ENCODE measurements at regions not wholly inside any gene's neighbourhood (a gene's known extent, or its start where the extent isn't known, plus 50 kb on each side); places are given as distances from the start of the nearest gene placed in this dataset.
"Not testable (repeated sequence)": the region's sequence is repeated elsewhere in the genome, so short reads cannot be mapped to it uniquely, and the experiment has no call there.

DNA sequence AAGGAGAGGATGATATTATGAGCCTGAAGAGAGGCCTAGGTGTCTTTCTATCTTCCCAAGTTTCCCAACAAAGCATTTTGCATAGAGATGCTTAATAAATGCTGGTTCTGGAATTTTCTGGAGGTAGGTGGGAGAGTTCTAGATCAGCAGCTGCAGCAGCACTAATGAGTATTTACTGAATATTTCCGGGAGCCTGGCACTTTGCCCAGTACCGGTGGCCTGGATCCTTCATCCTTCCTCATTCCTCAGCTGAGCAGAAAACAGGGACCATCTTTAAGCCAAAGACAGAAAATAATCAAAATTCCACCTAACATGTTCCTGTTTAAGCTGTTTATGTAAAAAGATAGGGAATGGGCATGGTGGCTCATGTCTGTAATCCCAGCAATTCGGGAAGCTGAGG lies 813.2 kb upstream of the AUTS2 start:
- Mint-ChIP-seq H3K4me1 (peaks cover 9% of the 10 kb centered on the region), H3K9me3 (no peaks in the 10 kb centered on the region), H3K27ac (ENCODE audit: unreplicated experiment) (no peak overlapping the region), H3K4me3 (no peak overlapping the region), H3K36me3 (ENCODE audit: low read depth) (no peaks in the 10 kb centered on the region), H3K27me3 (ENCODE audit: low read depth) (peaks cover 16% of the 10 kb centered on the region)
- TF ChIP-seq, protein P1, sequence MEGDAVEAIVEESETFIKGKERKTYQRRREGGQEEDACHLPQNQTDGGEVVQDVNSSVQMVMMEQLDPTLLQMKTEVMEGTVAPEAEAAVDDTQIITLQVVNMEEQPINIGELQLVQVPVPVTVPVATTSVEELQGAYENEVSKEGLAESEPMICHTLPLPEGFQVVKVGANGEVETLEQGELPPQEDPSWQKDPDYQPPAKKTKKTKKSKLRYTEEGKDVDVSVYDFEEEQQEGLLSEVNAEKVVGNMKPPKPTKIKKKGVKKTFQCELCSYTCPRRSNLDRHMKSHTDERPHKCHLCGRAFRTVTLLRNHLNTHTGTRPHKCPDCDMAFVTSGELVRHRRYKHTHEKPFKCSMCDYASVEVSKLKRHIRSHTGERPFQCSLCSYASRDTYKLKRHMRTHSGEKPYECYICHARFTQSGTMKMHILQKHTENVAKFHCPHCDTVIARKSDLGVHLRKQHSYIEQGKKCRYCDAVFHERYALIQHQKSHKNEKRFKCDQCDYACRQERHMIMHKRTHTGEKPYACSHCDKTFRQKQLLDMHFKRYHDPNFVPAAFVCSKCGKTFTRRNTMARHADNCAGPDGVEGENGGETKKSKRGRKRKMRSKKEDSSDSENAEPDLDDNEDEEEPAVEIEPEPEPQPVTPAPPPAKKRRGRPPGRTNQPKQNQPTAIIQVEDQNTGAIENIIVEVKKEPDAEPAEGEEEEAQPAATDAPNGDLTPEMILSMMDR (conservative IDR thresholded peaks at IDR 0.05) = no peak
- DNase-seq (ENCODE audit: low read depth, low spot score) = no peak

DNA sequence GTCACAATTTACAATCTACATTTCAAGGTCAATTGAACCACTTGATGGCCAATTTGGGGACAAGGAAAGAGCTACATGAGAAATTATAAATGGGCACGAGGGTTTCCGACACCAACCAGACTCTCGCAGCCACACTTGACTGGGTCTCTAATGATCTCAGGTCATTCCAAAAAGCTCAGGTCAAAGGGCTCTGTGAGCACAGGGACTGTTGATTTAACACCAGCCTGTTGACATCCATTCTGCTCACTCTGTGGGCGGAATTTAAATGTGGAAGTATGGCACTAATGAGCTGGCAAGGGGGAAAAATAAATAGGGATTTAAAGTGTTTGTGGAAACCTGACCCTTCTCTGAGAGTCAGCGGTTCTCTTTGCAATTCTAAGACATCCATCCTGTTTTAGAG lies 810.7 kb upstream of the AUTS2 start:
- Mint-ChIP-seq H3K27me3 (ENCODE audit: low read depth) (peaks cover 16% of the 10 kb centered on the region), H3K36me3 (ENCODE audit: low read depth) (no peaks in the 10 kb centered on the region)

DNA sequence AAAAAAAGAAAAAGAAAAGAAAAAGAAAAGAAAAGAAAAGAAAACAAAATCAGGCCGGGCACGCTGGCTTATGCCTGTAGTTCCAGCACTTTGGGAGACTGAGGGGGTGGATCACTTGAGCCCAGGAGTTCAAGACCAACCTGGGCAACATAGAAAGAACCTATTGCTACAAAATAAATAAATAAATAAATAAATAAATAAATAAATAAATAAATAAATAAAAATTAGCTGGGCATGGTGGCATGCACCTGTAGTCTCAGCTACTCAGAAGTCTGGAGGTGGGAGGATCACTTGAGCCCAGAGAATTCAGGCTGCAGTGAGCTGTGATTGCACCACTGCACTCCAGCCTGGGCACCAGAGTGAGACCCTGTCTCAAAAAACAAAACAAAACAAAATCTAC lies 809.7 kb upstream of the AUTS2 start:
- DNase-seq (ENCODE audit: low read depth, low spot score); H3K4me3 Mint-ChIP-seq; H3K9me3 Mint-ChIP-seq; H3K27ac Mint-ChIP-seq (ENCODE audit: unreplicated experiment); H3K36me3 Mint-ChIP-seq (ENCODE audit: low read depth); H3K4me1 Mint-ChIP-seq: not testable (repeated sequence)
- H3K27me3 Mint-ChIP-seq (ENCODE audit: low read depth) = peaks cover 16% of the 10 kb centered on the region

More for the DNA sequence above, 810.7 kb upstream of the AUTS2 start:
- no peaks in the 10 kb centered on the region for H3K9me3 Mint-ChIP-seq
- no peak overlapping the region for H3K27ac Mint-ChIP-seq (ENCODE audit: unreplicated experiment)
- TF ChIP-seq, protein P1 (conservative IDR thresholded peaks at IDR 0.05) = no peak
- no peak for DNase-seq (ENCODE audit: low read depth, low spot score)
- peaks cover 9% of the 10 kb centered on the region for H3K4me1 Mint-ChIP-seq
- H3K4me3 Mint-ChIP-seq = no peak overlapping the region

DNA sequence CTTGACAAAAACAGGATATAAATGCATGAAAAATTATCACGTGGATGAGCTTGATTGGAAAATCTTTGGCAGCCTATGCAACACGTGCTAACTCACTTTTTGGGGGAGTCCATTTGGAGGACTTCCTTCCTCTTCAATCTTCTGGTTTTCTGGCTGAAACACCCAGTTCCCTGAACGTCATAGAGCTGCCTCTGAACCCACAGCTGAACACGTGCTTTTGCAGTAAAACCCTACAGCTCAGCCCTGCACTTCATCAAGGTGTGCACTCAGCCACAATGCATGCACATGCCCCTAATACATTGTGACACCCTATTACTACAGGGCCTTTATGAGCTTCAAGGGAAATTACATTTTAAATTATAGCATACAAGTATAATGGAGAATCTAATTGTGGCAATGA lies 808.7 kb upstream of the AUTS2 start:
- H3K4me1 Mint-ChIP-seq = peaks cover 9% of the 10 kb centered on the region

DNA sequence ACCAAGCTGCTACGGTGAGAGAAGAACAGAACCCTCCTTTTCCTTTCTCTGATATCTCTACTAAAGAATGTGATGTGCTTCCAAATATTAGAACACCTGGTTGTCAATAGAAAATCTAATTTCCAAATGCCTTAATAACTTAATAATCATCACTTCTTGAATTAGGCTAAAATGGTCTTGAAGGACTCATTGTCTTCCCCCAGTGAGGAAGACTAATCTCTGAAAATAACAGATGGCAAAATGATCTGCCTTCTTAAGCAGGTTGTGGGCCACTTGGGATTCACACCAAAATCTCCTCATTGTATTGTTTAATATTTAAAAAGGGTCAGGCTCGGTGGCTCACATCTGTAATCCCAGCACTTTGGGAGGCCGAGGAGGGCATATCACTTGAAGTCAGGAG lies 805.9 kb upstream of the AUTS2 start:
- Mint-ChIP-seq H3K27ac (ENCODE audit: unreplicated experiment) (no peak overlapping the region), H3K36me3 (ENCODE audit: low read depth) (no peaks in the 10 kb centered on the region), H3K27me3 (ENCODE audit: low read depth) (peaks cover 10% of the 10 kb centered on the region), H3K4me3 (no peak overlapping the region), H3K9me3 (peaks cover 3% of the 10 kb centered on the region), H3K4me1 (peaks cover 7% of the 10 kb centered on the region)
- DNase-seq (ENCODE audit: low read depth, low spot score) = no peak
- TF ChIP-seq, protein P1 (conservative IDR thresholded peaks at IDR 0.05) = no peak

More for the DNA sequence above, 808.7 kb upstream of the AUTS2 start:
- Mint-ChIP-seq H3K9me3 (peaks cover 3% of the 10 kb centered on the region), H3K36me3 (ENCODE audit: low read depth) (no peaks in the 10 kb centered on the region), H3K4me3 (no peak overlapping the region), H3K27ac (ENCODE audit: unreplicated experiment) (no peak overlapping the region), H3K27me3 (ENCODE audit: low read depth) (peaks cover 16% of the 10 kb centered on the region)
- DNase-seq (ENCODE audit: low read depth, low spot score) = no peak
- TF ChIP-seq, protein P1 (conservative IDR thresholded peaks at IDR 0.05) = no peak

DNA sequence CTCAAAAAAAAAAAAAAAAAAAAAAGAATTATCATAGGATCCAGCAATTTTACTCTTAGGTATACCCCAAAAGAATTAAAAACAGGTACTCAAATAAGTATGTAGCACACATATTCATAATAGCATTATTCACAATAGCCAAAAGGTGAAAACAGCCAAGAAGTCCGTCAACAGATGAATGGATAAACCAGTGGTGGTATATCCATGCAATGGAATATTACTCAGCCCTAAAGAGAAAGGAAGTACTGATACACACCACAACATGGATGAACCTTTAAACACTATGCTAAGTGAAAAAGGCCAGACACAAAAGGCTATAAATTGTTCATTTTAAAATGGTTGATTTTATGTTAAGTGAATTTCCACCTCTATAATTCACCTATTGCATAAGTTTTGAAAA lies 804.8 kb upstream of the AUTS2 start:
- TF ChIP-seq, protein P1 (conservative IDR thresholded peaks at IDR 0.05) = no peak
- no peak overlapping the region for H3K27ac Mint-ChIP-seq (ENCODE audit: unreplicated experiment)
- H3K4me1 Mint-ChIP-seq = peaks cover 6% of the 10 kb centered on the region
- DNase-seq (ENCODE audit: low read depth, low spot score) = no peak
- no peak overlapping the region for H3K4me3 Mint-ChIP-seq
- peaks cover 3% of the 10 kb centered on the region for H3K9me3 Mint-ChIP-seq
- peaks cover 5% of the 10 kb centered on the region for H3K27me3 Mint-ChIP-seq (ENCODE audit: low read depth)
- H3K36me3 Mint-ChIP-seq (ENCODE audit: low read depth) = no peaks in the 10 kb centered on the region
